EH (cell line): ENCODE measurements at regions not wholly inside any gene's neighbourhood (a gene's known extent, or its start where the extent isn't known, plus 50 kb on each side); places are given as distances from the start of the nearest gene placed in this dataset.
"Not testable (repeated sequence)": the region's sequence is repeated elsewhere in the genome, so short reads cannot be mapped to it uniquely, and the experiment has no call there.

ENCODE experiments used
- DNase-seq: peaks from one replicate; pipeline ENCODE4 v3.0.0-alpha.2; 2015; ENCODE audit warnings: low read depth

- no peak for DNase-seq
These were observed 63.5 kb downstream of the SPATA31D1 start for GRCh38 chr9:82052081-82052480.

DNA sequence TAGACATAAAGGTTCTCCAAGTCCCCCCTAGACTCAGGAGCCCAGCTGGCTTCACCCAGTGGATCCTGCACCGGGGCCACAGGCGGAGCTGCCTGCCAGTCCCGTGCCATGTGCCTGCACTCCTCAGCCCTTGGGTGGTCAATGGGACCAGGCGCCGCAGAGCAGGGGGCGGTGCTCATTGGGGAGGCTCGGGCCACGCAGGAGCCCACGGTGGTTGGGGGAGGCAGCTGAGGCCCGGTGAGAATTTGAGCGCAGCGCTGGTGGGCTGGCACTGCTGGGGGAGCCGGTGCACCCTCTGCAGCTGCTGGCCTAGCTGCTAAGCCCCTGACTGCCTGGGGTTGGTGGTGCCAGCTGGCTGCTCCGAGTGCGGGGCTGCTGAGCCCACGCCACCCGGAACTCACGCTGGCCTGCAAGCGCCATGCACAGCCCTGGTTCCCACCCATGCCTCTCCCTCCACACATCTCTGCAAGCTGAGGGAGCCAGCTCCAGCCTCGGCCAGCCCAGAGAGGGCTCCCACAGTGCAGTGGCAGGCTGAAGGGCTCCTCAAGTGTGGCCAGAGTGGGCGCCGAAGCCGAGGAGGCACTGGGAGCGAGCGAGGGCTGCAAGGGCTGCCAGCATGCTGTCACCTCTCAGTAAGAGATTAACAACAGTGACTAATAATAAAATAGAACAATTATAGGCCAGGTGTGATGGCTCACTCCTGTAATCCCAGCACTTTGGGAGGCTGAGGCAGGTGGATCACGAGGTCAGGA, 65.9 kb downstream of the SPATA31D1 start:
- DNase-seq: no peak

GRCh38 chr9:82057805-82058204, 69.2 kb downstream of the SPATA31D1 start:
- peak; percentile 1 for DNase-seq

GRCh38 chr9:82061801-82062200, 73.2 kb downstream of the SPATA31D1 start:
- not testable (repeated sequence) for DNase-seq

DNA sequence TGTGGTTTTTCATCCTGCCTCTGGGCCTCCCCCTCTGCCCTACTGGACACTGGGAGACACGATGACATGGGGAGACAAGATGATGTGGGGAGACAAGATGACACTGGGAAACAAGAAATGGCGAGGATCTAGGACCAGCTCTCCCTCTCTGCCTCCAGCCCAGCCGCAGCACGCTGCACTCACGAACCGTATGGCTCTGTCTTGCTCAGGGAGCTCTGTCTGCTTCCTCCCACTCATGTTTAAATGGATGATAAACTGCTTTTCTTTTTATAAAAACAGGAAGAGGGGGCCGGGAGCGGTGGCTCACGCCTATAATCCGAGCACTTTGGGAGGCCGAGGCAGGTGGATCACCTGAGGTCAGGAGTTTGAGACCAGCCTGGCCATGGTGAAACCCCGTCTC, 73.7 kb downstream of the SPATA31D1 start:
- DNase-seq: no peak

- DNase-seq: no peak
These were observed 85.3 kb downstream of the SPATA31D1 start for GRCh38 chr9:82073551-82074543.

- DNase-seq: no peak
These were observed 91.7 kb downstream of the SPATA31D1 start for GRCh38 chr9:82080265-82080664.

DNA sequence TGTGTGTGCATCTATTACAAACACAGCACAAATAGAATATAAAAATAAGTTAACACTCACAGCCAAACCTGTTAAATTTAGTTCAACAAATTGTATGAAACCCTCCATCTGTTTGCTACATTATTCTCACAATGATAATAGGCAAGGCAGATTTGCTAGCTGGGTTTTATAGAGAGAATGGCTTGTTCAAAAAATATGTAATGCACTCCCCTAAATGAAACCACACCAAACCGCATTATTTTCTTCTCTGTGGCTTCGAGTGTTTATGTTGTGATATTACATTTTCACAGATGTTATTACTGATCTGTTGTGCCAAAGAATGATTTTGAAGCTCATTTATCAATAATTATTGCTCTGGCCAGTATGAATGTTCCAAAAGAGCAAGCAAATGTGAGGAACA, 92.9 kb downstream of the SPATA31D1 start:
- no peak for DNase-seq

DNA sequence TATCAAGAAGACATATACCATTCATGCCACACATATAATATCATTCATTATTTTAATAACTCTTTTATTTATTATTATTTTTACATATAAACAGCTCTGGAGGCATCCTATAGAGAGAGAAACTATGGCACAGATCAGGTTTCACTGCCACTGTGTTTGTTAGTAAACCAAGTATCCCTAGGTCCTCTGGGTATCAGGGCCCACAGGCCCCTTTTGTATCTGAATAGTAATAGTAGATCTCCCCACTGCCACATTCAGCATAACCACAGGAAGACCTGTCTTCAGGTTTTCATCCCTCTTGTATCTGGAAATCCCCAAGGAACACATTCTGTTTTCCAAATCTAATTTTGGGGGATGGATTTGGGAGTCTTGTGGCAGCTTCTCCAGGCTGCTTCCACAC, 94.0 kb downstream of the SPATA31D1 start:
- no peak for DNase-seq

- no peak for DNase-seq
These were observed 100.0 kb downstream of the SPATA31D1 start for GRCh38 chr9:82088591-82088990.

GRCh38 chr9:82090046-82090445, 101.5 kb downstream of the SPATA31D1 start:
- DNase-seq: no peak

DNA sequence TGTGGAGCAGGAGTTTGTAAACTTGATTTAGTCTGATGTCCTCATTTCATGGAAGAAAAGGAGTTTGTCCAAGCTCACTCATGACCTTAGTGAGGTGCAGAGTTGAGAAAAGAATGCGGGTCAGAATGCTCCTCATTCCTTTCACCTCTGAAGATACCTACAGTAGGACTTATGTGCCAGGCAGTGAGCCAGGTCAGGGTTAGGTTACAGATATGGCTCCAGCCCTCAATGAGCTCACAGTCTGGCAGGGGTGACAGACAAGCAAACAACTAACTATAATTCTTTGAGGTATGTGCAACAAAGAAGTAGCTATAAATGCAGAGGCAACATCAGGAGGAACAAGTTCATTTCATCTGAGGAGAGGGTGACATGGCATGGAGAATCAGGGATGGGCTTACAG, 102.5 kb downstream of the SPATA31D1 start:
- no peak for DNase-seq

DNA sequence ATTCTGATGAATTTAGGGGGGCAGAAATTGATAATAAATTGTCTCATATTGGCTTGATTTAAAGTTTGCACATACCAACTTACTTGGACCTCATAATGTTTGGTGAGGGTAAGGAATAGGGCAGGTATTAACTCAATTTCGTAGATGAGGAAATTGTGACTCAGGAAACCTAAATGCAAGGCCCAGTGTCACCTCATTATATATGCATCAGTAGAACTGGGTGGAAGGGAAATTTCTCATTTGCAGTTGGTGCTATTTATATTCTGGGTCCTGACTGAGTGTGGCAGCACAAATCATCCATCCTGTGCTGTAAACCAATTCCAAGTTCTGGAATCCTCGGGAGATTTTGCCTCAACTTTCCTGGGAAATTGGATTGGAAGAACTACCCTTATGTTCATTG, 103.0 kb downstream of the SPATA31D1 start:
- DNase-seq: no peak

DNA sequence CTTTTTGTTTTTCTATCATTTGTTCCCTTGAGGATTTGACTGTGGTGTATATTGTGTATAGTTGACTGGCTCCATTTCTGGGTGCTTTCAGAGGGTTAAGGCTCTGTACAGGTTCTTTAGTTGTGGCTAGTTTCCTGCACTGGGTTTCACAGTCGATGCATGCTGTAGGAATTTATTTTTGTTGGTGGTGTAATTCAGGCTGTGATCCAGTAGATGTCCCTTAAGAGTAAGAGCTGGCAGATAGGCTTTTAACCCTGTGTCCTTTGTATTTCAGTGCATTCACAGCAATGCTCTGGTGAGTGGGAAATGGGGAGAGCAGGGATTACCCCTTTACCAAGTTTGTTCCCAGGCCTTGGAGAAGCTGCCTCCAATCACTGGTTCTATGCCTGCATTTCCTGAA, 112.9 kb downstream of the SPATA31D1 start:
- peak; percentile 47 for DNase-seq

DNA sequence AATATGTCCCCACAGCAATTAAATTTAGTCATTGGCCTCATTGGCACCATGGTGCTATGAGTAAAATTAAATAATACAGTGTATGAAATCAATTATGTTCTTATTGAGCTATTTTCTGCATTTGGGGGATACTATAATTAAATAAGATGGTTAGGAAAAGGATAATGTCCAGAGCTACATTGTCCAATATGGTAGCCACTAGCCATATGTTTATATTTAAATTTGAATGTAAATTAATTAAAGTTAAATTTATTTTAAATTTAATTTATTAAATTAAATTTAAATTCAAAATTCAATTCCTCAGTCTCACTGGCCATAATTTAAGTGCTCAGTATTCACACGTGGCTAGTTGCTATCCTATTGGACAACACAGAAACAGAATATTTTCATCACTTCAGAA, 115.7 kb downstream of the SPATA31D1 start:
- no peak for DNase-seq

- no peak for DNase-seq
These were observed 117.2 kb downstream of the SPATA31D1 start for GRCh38 chr9:82105729-82106128.

DNA sequence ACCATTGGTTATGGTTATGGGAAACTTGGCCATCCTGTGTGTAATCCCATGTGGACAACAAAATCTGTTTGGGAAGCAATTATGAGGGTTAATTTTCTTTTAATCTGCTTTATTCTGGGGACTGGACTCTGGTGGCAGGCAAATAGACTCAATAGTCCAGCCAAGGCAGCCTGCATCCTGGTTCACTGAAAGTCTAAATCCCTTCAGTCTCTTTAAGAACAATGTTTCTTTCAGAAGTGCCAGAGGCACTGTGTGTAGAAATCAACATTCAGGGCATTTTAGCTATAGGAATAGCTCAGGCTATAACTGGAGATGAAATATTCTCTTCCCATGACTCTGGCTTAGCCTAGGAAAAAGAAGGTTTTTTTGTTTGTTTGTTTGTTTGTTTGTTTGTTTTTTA, 118.0 kb downstream of the SPATA31D1 start:
- DNase-seq: no peak

DNA sequence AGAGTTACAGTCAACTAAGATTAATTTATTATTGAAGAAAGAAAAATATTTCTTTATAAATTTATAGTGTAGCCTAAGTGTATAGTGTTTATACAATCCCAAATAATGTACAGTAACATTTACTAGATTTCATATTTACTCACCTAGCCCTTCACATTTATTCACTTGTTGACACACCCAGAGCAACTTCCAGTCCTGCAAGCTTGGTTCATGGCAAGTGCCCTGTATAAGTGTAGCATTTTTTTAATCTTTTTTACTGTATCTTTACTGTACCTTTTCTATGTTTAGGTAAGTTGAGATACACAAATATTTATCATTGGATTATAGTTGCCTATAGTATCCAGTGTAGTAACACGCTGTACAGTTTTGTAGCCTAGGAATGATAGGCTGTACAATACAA, 119.9 kb downstream of the SPATA31D1 start:
- DNase-seq: no peak

DNA sequence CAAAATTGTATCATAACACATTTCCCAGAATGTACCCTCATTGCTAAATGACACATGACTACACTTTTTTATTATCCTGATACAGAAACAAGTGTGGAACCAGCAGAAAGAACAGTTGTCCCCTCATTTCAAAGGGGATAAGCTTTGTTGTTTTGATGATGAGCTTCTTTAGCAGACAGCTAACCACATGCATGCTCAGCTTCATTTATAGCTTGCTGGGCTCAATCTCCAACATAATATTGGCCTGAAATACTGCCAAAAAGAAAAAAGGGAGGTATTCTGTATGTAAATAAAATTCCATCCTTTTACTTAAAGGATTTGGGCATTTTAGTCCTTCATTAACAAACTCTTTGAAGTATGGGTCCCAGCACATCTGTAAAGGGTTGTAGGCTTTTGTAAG, 120.4 kb downstream of the SPATA31D1 start:
- DNase-seq: no peak

DNA sequence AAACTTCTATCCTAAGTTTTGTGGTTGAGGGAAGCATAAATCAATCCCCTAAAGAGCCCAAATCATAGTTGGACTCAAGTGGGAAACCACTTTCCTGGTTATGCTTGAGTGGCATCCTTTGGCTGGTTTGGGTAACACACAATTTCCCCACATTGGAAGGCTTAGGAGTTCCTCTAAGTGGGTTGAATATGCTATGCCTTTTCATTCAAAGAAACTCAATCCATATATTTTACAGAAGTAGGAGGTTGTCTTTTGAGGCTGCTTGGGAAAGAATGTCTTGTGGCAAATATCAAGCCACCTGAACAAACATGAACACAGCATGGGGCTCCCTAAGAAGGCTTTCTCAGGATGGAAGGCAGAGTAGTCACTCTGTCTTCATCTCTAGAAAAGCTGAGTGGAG, 121.1 kb downstream of the SPATA31D1 start:
- no peak for DNase-seq

DNA sequence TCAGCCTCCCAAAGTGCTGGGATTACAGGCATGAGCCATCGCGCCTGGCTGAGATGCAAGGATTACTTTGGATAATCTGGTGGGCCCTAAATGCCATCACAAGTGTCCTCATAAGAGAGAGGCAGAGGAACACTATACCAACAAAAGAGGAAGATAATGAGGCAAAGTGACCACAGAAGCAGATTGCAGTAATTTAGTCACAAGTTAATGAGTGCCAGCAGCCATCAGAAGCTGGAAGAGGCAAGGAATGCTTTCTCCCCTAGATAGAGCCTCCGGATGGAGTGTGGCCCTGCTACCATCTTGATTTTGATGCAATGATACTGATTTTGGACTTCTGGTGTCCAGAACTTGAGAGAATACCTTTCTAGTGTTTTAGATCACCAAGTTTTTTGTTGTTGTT, 122.3 kb downstream of the SPATA31D1 start:
- no peak for DNase-seq

- DNase-seq: no peak
These were observed 126.8 kb downstream of the SPATA31D1 start for GRCh38 chr9:82115331-82115730.

DNA sequence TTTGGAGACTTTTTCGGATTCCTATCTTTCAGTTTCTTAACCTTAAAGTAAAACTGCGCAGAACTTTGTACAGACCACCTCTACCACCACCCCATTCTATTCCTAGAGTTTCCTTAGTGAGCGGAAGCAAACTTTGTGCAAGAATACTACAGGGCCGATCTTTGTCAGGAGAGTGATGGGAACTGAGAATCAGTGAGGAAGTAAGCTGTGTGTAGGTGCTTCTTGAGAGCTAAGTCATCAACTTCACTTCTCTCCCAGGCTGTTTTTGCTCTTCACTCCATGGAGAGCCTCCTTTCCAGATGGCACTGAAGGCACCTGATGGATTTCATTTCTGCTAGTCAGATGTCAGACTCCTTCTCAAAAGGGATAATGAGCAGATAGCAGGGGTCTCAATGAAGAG, 127.3 kb downstream of the SPATA31D1 start:
- DNase-seq: no peak
